ENCODE measurements at regions not wholly inside any gene's neighbourhood (a gene's known extent, or its start where the extent isn't known, plus 50 kb on each side); places are given as distances from the start of the nearest gene placed in this dataset.
A peak's percentile ranks its signal among the peaks of the same experiment; 100 is the strongest.

DNA sequence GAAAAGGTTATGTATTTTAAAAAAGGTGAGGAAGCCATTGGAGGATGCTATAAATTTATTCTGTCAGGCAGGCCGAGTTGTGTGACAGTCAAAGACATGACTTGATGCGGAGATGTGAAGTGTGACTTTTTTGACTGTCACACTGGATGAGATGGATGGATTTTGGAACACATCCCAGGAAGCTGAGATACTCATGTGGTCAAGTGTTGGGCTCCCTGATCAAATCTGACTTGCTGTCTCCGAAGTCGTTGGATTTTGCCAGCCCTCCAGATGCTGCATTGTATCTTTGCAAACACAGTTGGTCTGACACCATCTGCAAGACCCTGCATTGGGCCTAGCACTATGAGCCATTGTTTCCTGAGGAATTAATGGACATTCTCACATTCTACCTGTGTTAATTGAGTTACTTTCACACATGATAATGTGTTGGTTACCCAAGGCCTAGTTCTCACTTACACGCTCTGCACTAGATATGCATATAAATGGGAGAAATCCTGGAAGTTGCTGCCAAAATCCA lies 204.0 kb upstream of the PRKD1 start:
- peaks cover 0 to 3% (median 0%) of the 10 kb centered on the region in 4 donors for H3K4me1 ChIP-seq
- 59 to 74% (median 62%) methylated on average over 5 of the region's 5 CpGs for WGBS, 5 donors
- no peak for DNase-seq
- no peaks in the 10 kb centered on the region for H3K27me3 ChIP-seq
- H3K9me3 ChIP-seq, result no peaks in the 10 kb centered on the region
- H3K4me3 ChIP-seq, result no peak overlapping the region
- no peak overlapping the region for H3K27ac ChIP-seq
- no peak for TF ChIP-seq EP300 (IDR thresholded peaks at IDR 0.05)
- no peak for TF ChIP-seq POLR2AphosphoS5 (IDR thresholded peaks at IDR 0.05)
- TF ChIP-seq, protein P1, sequence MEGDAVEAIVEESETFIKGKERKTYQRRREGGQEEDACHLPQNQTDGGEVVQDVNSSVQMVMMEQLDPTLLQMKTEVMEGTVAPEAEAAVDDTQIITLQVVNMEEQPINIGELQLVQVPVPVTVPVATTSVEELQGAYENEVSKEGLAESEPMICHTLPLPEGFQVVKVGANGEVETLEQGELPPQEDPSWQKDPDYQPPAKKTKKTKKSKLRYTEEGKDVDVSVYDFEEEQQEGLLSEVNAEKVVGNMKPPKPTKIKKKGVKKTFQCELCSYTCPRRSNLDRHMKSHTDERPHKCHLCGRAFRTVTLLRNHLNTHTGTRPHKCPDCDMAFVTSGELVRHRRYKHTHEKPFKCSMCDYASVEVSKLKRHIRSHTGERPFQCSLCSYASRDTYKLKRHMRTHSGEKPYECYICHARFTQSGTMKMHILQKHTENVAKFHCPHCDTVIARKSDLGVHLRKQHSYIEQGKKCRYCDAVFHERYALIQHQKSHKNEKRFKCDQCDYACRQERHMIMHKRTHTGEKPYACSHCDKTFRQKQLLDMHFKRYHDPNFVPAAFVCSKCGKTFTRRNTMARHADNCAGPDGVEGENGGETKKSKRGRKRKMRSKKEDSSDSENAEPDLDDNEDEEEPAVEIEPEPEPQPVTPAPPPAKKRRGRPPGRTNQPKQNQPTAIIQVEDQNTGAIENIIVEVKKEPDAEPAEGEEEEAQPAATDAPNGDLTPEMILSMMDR (IDR thresholded peaks at IDR 0.05), result no peak
- TF ChIP-seq POLR2A (IDR thresholded peaks at IDR 0.05), result no peak
- no peaks in the 10 kb centered on the region for H3K36me3 ChIP-seq
- intact Hi-C loops (cut with DNase I; ENCODE audit: low total_unique reads), result no loop called here

DNA sequence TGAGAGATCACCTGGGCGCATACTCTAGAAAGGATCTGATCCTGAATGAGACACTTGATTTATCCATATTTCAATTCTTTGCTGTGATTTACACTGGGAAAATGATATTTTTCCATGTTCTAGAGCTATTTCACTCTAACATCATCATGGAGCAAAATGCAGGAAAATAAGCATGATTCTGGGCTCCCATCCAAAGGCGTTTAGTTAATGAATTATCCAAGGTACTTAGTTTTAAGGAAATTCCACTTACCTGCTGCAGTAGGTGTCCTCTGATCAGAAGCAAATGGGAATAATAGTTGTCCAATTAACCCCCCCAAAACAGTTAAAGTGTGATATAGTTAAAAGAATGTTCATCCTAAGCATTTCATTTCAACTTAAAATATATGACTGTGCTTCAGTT lies 204.5 kb upstream of the PRKD1 start:
- Histone ChIP-seq H3K4me1 (peaks cover 0 to 3% (median 0%) of the 10 kb centered on the region in 4 donors), H3K36me3 (no peaks in the 10 kb centered on the region), H3K9me3 (no peaks in the 10 kb centered on the region), H3K27ac (no peak overlapping the region), H3K4me3 (no peak overlapping the region), H3K27me3 (no peaks in the 10 kb centered on the region)
- peak in 1 of 2 donors; percentile 18 for DNase-seq
- WGBS, 5 donors, result 44 to 66% (median 60%) methylated on average over 2 of the region's 2 CpGs
- TF ChIP-seq POLR2A (IDR thresholded peaks at IDR 0.05) (no peak), POLR2AphosphoS5 (IDR thresholded peaks at IDR 0.05) (no peak)
- intact Hi-C loops (cut with DNase I; ENCODE audit: low total_unique reads), result no loop called here

DNA sequence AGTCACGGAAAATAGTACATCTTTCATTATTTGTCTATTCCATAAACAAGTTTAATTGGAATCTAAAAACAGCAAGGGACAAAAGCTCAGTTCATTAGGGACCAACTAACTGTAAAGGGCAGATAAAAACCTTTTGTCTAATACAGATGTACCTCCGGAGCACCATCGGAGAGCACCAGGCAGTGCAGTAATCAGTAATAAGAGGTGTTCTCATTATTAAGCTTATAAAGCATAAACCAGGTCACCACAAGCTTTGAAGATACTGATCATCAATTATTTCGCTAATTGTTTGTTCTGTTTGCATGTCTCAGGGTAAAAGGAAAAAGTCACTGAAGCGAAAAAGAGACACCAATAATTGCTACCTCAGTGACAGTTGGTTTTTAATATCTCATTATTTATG lies 207.3 kb upstream of the PRKD1 start:
- DNase-seq, result no peak
- 91 to 94% (median 92%) methylated on average over 5 of the region's 5 CpGs for WGBS, 5 donors
- Histone ChIP-seq H3K27ac (no peak overlapping the region), H3K36me3 (no peaks in the 10 kb centered on the region), H3K9me3 (no peaks in the 10 kb centered on the region), H3K27me3 (no peaks in the 10 kb centered on the region), H3K4me1 (peaks cover 0 to 3% (median 0%) of the 10 kb centered on the region in 4 donors), H3K4me3 (no peak overlapping the region)
- TF ChIP-seq EP300 (IDR thresholded peaks at IDR 0.05) (no peak), POLR2A (IDR thresholded peaks at IDR 0.05) (no peak), POLR2AphosphoS5 (IDR thresholded peaks at IDR 0.05) (no peak)
- intact Hi-C loops (cut with DNase I; ENCODE audit: low total_unique reads), result no loop called here

DNA sequence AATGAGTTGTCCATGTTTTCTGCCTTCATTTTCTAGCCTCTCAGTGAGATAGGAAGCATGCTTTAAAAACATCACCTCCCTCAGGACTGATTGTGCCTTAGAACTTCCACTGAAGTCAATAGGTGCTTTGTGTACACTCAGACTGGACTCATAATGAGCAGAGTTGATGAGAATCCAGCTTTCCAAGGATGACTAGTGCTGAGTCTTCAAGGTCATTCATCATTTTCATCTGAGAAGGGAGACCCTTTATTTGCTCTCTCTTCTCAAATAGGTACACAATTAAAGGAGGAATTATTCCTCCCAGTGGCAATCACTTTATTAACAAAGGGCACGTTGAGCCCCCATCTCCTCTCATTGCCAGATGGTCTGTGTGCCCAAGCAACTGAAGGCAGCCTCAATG lies 210.9 kb upstream of the PRKD1 start:
- H3K4me1 ChIP-seq, result no peaks in the 10 kb centered on the region
- no peaks in the 10 kb centered on the region for H3K9me3 ChIP-seq
- H3K4me3 ChIP-seq, result no peak overlapping the region
- H3K27ac ChIP-seq, result no peak overlapping the region
- WGBS, 5 donors, result 34 to 67% (median 60%) methylated on average over 1 of the region's 1 CpG
- H3K36me3 ChIP-seq, result no peaks in the 10 kb centered on the region
- TF ChIP-seq, protein P1 (IDR thresholded peaks at IDR 0.05), result no peak
- no peak for TF ChIP-seq EP300 (IDR thresholded peaks at IDR 0.05)
- TF ChIP-seq POLR2A (IDR thresholded peaks at IDR 0.05), result no peak
- TF ChIP-seq POLR2AphosphoS5 (IDR thresholded peaks at IDR 0.05), result no peak
- intact Hi-C loops (cut with DNase I; ENCODE audit: low total_unique reads), result no loop called here
- no peaks in the 10 kb centered on the region for H3K27me3 ChIP-seq
- DNase-seq, result no peak

DNA sequence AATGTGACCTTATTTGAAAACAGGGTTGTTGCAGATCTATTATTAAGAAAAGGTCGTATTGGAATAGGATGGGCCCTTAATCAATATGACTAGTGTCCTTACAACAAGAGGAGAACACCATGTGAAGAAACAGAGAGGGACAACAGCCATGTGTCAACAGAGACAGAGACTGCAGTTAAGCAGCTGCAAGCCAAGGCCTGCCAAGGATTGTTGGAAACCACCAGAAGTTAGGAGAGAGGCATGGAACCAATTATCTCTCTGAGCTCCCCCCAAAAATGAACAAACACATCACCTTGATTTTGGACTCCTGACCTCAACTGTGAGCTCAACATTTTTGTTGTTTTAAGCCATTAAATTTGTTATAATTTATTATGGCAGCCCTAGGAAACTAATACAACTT lies 214.6 kb upstream of the PRKD1 start:
- no peak for DNase-seq
- H3K9me3 ChIP-seq, result peaks cover 0 to 20% (median 13%) of the 10 kb centered on the region in 4 donors
- H3K27ac ChIP-seq, result no peak overlapping the region
- H3K4me3 ChIP-seq, result no peak overlapping the region
- H3K4me1 ChIP-seq, result no peaks in the 10 kb centered on the region
- 42 to 82% (median 75%) methylated on average over 1 of the region's 1 CpG for WGBS, 5 donors
- no peaks in the 10 kb centered on the region for H3K27me3 ChIP-seq
- H3K36me3 ChIP-seq, result no peaks in the 10 kb centered on the region
- TF ChIP-seq POLR2A (IDR thresholded peaks at IDR 0.05), result no peak
- TF ChIP-seq EP300 (IDR thresholded peaks at IDR 0.05), result no peak
- no peak for TF ChIP-seq POLR2AphosphoS5 (IDR thresholded peaks at IDR 0.05)
- TF ChIP-seq, protein P1 (IDR thresholded peaks at IDR 0.05), result no peak
- intact Hi-C loops (cut with DNase I; ENCODE audit: low total_unique reads), result no loop called here

Data from stomach (tissue), 8 donors.